GM21360 (cell line): ENCODE measurements at regions not wholly inside any gene's neighbourhood (a gene's known extent, or its start where the extent isn't known, plus 50 kb on each side); places are given as distances from the start of the nearest gene placed in this dataset.
A peak's percentile ranks its signal among the peaks of the same experiment; 100 is the strongest.

ENCODE experiments used
- ATAC-seq: cut with Tn5 transposase; IDR thresholded peaks from one replicate; pipeline ENCODE4 v1.9.1; 2021; ENCODE audit warnings: mild to moderate bottlenecking, moderate library complexity; ENCODE audit not compliant: unreplicated experiment

DNA sequence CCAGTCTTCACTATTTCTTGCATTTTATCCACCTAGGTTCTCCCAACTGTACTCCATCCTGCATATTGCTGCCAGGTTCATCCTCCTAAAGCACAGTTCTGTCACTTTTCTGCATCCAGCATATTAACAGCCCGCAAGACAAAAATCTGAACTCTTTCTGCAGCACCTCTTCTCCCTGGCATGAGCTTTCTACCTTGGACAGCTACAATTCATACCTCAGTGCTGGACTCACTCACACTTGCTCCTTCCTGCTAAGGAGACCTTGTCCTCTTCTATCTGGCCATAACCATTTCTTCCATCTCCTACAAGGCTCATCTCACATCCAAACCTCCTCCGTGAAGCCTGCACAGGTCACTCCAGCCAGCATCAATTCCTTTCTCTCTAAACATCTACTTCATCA lies 170.1 kb upstream of the GRIP1 start:
- no peak for ATAC-seq

DNA sequence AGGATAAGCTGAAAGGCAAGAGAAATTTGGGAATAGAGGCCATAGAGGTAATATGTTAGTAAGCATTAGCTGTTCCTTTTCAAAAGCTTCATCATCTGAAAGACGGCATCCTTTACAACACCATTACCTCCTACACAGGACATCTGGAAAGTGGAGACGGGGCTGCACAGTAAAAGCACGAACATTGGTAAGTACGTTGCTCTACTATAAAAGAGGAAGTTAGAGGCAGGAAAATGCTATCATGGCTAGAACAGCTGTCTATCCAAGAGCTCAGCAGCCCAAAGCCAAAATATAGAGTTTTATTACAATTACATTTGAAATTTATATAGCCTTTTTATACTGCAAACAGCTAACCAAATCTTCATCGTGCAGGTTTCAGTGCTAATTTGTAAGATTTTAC lies 172.3 kb upstream of the GRIP1 start:
- no peak for ATAC-seq

DNA sequence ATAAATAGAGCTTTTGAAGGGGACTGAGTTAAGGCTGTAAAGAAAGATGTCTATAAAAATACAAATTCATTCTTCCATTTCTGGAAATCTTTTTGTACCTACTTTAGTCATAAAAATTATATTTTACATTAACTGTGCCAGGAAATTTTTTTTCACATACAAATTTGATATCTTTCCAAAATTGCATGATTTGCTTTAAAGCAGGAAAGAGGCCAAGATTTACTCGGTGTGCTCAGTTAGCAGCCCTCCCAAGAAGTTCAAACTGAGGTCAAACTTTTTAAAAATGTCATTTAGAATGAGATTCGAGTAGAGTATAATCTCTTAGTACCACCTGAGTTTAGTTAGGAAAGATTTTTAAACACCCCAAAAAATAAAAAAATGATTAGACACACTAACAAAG lies 173.2 kb upstream of the GRIP1 start:
- no peak for ATAC-seq

DNA sequence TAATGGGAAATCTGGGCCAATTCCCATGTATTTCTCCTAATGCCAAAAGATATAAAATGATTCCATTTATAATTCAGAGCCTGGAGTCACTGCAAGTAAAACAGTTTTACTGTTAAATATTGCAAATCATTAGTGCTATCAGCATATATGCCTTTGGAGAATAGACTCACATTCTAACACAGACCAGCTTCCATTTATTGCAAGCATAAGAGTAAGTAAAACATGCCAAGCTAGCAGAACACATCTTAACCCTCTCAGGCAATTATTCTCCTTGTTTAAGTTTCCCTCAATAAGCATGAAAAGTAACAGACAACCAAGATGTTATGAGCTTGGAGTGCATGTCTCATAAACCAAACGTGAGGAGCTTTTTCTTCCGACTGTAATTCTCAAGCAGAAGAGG lies 173.9 kb upstream of the GRIP1 start:
- ATAC-seq: no peak

- ATAC-seq: no peak
Measured at GRCh38 chr12:66859751-66860440, 181.0 kb upstream of the GRIP1 start.

DNA sequence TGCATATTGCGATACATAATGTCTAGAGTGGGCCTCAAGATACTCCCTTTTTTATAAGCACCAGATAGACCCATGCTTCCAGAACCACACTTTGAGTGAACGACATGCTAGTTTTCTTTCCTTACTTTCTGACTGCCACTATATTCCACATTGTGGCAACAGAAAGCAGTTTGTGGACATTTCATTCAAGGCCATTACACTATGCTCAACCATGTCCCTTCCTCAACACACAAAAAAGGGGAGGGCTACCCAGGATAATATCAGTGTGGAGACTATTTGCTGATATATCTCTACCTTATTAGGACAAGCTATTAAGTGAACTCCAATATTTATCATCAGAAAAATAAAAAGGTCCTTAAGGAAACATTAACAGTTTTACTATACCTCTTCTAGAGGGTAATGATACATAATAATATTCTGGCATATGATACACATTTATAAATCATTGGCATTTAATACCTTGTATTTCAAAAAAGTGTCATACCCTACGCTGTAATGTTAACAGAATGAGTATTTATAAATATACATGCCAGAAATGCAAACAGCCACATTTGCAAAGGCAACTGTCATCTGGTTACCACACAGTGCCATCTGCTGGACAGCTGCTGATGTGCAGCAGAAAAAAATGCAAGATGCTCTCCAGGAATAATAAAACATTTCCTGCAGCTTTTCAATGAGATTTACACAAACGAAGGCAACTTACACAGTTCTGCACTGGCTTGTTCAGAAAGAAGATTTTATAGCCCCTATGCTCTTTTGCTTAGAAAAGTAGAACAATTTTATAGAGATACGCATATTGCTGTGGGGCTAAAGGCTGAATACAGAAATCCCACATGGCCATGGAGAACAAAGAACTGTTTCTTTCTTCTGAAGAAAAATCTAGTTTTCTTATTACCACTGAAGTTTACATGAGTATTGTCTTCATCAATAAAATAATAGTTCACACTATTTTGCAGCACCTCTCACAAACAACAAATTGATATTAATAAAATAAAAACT lies 182.2 kb upstream of the GRIP1 start:
- no peak for ATAC-seq

GRCh38 chr12:66862356-66862985 lies 183.6 kb upstream of the GRIP1 start:
- no peak for ATAC-seq

- no peak for ATAC-seq
Measured at GRCh38 chr12:66863276-66863675, 184.4 kb upstream of the GRIP1 start.

DNA sequence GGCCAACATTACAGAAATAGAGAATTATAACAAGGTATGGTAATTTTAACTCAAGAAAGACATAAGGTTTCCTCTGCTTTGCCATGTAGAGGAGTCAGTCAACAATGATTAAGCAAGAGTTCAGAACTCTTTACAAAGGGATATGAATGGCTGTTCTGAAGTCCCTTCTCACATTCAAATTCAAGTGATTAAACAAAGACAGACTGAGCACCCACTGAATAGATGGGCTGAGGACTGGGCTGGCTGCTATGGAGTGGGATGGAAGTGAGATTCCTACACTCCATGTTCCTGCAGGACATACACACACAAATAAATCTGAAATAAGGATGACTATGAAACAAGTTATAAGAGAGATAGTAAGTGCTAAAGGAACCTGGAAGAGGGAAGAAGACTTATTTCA lies 199.0 kb upstream of the GRIP1 start:
- ATAC-seq: no peak

DNA sequence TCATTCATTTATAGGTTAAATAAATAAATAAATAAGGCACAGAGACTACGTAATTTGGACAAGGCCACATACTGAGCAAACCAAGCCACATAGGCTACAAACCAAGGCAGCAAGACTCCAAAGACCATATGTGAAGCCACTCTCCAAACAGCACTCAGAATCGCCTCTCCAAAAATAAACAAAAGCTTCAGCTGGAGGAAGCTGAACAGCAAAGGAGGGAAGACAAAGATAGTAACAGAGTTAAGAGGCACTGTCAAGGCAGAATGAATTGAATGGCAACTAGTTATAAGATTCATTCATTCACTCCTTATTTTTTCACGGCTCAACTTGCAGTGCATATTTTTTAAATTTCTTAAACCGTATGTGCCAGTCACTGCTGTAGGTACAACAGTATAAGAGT lies 200.5 kb upstream of the GRIP1 start:
- ATAC-seq: no peak

GRCh38 chr12:66881386-66881785 lies 202.5 kb upstream of the GRIP1 start:
- no peak for ATAC-seq

GRCh38 chr12:66884091-66884490 lies 205.2 kb upstream of the GRIP1 start:
- ATAC-seq: no peak

DNA sequence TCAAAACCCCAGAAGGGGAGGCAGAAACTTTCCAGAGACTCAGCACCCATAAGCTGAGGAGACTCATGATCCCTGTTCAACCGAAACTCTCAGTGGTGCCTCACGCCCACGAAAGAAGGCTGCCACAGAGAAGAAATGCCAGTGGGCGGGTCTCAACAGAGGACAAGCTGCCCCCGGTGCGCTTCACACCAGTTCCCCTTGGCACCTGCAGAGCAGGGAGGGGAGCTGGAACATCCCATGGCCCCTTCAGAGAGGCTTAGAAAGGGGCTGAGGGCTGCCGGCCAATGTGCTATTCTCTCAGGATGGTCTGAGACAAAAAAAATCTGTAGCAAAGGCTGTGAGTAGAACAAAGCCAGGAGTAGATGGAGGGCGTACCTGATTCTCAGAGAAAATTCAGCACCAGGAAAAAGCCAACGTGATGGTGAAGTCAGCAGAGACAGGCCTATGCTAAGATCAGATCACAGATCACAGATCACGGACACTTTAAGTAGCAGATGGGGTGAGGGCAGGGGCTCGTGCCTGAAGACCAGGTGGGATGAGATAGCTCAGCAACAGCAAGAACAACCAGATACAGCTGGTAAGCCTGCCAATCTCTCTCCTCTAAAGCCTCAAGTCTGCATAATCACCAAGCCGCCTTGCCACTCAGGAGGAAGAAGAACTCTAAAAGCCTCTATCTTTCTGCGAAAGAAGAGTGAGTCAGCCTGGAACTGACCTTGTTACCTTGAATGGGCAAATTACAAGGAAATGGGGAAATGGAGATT lies 206.4 kb upstream of the GRIP1 start:
- no peak for ATAC-seq

DNA sequence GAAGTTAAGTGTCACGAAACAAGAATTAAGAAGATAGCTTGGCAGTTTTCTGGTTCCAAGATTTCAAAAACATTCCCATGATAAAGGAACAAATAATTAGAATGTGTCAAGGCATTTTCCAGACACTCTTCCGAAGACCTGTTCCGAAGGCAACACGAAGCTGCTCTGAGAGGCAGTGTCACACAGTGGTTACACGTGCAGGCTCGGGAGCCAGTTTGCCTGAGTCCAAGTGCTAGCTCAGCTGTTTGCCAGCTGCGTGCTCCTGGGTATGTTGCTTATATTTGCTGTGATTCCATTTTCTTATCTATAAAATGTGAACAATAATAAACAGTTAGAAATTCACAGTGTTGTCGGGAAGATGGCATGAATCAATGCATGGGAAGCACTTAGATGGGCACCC lies 217.9 kb upstream of the GRIP1 start:
- no peak for ATAC-seq

DNA sequence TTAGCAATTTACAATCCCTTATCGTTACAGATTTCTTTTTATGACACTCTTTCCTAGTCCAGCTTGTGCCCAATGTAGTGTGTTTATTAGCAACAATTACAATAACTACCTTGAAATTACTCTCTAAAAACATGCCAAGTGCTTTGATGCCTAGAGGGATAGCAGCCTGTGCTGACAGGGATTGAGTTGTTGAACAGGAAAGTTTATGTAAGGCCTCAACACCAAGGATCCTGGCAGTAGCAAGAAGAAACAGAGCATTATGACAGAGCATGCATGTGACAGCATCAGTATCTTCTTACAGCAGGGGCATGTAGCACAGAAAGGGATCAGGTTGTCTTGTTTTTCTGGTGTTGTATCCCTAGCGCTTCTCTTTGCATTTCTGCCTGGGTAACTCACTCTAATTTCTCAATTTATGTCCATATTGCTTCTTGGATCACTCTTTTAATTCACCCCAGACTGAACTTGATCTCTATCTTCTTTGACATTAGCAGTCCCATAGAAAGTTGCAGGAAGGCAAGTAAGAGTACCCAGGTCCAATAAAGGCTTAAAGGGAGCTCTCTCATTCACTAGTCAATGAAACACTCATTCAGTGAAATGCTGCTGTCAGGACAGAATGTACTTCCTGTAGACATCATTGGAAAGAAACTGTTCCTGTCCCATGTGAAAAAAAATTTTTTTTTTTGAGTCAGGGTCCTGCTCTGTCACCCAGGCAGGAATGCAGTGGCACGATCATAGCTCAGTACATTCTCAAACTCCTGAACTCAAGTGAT lies 220.0 kb upstream of the GRIP1 start:
- no peak for ATAC-seq

GRCh38 chr12:66899588-66899987 lies 220.7 kb upstream of the GRIP1 start:
- no peak for ATAC-seq

DNA sequence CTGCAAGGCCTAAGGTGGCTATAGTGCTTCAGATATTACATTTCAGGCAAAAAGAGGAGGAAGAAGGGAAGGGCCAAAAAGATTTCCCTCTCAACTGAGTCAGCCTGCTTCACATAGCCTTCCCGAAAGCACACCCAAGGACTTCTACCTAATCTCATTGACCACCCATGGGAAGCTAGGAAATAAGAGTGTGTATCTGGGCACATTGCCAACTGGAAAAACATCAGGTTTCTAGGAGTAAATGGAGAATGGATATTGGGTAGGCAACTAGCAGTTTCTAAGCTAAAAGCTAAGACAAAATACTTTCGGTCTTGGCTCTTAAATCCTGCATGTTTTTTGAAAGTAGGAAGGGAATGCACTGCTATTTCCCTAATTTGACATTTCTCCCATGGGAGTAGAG lies 221.7 kb upstream of the GRIP1 start:
- ATAC-seq: no peak

DNA sequence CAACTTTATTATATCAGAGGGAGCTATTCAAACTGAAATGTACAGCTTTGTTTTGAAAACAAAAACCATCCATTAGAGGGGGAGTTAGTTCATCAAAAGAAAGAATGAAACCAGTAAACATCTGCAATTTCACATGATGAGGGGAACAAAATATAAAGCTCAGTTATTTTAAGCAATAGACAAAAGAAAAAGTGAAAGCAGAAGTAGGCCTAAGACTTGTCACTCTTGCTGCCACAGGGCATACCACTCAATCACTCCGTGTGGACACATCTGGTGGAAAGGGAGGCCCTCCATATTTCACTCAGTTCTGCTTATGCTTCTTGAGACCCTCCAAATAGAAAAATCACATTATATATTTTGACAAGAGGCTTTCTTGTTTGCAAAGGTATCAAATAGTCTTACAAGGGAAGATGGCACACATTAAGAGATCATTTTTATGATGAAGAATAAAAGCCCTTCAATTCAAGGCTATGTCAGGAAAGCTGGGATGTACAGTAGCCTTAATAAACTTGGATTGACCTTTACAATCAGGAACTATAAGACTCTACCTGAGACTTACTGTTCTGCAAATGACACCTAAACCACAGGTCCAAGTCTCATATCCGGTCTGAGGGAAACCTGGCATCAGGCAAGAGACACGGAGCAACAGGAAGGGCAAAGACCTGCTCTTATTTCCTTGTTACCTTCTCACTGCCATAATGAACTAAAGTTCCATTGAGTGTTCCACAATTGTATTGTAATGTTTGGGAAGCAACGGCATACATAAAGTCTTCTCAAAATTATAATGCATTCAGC lies 222.5 kb upstream of the GRIP1 start:
- peak; percentile 97 for ATAC-seq

DNA sequence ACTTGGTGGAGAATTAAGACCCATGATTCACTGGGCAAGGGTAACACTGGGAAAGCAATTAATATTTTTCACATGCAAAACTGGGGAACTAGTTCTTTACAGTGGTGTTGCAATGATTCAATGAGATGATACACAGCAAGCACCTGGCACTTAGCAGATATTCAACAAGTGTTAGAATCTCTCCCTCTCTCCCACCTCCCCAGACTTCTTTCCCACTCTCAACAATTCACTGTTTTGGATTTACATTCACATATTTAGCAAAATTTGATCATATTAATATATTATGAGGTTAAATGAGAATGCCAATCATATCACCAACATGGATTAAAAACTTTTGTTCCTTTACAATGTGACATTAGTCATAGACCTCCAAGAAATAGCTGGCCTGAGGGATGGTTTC lies 223.1 kb upstream of the GRIP1 start:
- no peak for ATAC-seq
